GM18507 (cell line): ENCODE measurements at regions not wholly inside any gene's neighbourhood (a gene's known extent, or its start where the extent isn't known, plus 50 kb on each side); places are given as distances from the start of the nearest gene placed in this dataset.
"Not testable (repeated sequence)": the region's sequence is repeated elsewhere in the genome, so short reads cannot be mapped to it uniquely, and the experiment has no call there.

Source experiments
- DNase-seq: peaks from one replicate; pipeline ENCODE4 v3.0.0; 2011; ENCODE audit warnings: low read depth; ENCODE audit not compliant: insufficient read length; ENCODE audit errors: extremely low spot score
- FAIRE-seq: peaks from 2 replicates; lab custom pipeline; 2011; peaks lifted over from hg19 to GRCh38; lab: Jason Lieb, UNC

DNA sequence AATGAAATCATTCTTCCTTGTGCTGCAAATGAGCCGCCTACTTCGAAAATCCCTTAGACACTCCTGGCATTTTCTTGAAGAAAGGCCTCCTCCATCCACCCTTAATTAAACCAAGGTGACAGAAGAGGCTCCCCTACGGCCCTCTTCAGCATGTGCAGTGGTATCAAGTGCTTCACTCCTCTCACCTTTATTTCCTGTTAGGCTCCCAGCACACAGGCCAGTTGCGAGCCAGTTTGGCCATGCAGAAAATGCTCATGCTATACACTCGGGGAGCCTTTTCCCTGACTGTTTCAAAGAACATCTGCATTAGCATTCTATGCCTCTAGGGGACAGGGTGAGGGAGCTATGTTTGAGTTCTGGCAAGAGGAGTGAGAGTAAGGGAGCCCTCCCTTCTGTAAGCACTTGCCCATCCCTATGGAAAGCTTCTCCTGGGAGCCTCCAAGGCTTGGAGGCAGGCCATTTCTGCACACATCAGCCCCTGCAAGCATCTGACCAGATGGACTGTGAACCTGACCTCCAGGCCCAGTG, 291.5 kb downstream of the RPS29 start:
- FAIRE-seq: no peak
- DNase-seq: no peak

- DNase-seq (no peak), FAIRE-seq (no peak)
Measured at GRCh38 chr14:49287004-49287403, 299.2 kb downstream of the RPS29 start.

DNA sequence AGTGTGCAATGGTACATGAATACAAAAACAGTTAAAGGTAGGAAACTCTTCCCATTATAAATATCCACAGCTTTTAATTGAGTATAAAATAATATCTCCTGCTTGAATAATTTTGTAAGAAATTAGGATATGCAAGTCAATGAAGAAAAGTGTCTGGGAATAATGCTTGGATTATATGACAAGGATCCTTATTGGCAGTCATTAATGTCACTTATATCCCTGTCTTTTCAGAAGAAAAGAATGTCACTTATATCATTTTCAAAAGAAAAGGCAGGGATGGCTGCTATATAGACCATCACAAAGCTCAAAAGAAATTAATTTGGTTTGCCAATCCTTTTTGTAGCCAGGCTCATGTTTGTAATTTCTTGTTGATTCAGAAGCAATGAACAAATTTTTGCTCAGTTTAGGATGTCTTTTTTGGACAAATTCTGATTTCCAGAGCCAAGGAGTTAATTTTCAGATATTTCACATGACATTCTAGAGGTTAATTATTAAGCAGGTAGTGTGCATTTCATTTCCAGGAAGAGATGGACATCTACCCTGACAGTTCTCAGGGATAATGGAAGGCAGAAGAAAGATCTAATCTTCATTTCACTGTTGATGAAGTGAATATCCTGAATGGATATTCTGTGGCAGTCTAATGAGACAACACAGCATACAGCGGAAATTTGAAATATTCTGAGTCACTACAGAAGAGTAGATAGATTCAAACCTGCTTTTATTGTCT, 299.8 kb downstream of the RPS29 start:
- FAIRE-seq: no peak

DNA sequence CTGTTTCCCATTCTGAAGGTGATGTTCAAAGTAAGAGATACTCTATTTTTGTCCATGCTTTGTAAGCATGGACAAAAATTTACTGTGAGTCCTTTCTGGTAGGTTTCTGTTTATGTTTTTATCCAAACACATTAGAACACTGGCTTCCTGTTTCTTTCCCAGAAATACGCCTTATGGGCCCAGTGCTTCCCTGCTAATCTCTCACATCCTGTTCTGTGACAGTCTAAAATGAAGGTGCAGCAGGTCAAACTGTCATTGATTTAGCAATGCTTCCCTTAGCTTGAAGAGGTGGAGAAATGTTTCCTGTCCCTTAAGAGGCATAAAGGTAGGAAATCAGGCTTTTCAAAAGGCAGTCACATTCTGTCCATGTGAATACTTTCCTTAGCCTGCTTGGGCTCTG, 305.6 kb downstream of the RPS29 start:
- FAIRE-seq: no peak

More for the DNA sequence above, 299.8 kb downstream of the RPS29 start:
- DNase-seq: no peak

DNA sequence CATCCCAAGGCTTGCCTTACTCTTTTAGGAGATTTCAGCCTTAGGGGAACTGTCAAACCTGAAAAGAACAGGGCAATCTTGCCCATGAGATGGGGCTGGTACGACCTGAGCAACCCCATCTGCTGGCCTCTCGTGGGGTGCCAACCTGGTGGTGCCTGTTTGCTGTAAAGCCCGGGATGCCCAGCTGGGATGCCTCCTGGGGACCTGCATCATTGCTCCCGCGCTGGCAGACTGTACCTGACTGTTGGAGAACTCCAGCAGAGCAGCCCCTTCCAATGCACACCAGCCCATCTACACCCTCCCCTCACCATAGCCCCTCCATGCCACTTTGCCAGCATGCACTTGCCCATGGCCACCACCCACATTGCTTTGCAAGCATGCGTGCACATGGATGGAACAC, 335.7 kb downstream of the RPS29 start:
- DNase-seq (no peak), FAIRE-seq (no peak)

More for the DNA sequence above, 305.6 kb downstream of the RPS29 start:
- no peak for DNase-seq

- FAIRE-seq: no peak
- DNase-seq: no peak
Measured at GRCh38 chr14:49250109-49250508, 336.1 kb downstream of the RPS29 start.

DNA sequence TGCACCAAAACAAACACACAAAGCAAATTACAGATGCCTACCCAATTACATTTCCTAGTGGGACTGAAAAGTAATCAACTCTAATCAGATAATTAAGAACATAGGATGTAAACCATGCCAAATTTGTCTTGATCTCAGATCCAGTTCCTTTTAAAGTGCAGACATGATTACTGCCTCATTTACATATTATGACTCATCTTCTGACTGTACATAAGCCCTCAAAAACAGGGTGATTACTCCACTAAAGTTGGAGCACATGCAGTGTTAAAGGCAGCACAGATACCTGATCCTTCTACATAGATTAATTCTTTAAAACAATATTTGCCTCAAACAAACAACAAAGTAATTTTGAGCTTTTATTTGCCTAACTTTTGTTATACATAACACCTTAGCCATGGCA, 337.2 kb downstream of the RPS29 start:
- no peak for DNase-seq
- FAIRE-seq: no peak

GRCh38 chr14:49243777-49244176, 342.4 kb downstream of the RPS29 start:
- DNase-seq, FAIRE-seq: not testable (repeated sequence)

- DNase-seq: no peak
- FAIRE-seq: no peak
Measured at GRCh38 chr14:49240383-49240782, 345.8 kb downstream of the RPS29 start.

DNA sequence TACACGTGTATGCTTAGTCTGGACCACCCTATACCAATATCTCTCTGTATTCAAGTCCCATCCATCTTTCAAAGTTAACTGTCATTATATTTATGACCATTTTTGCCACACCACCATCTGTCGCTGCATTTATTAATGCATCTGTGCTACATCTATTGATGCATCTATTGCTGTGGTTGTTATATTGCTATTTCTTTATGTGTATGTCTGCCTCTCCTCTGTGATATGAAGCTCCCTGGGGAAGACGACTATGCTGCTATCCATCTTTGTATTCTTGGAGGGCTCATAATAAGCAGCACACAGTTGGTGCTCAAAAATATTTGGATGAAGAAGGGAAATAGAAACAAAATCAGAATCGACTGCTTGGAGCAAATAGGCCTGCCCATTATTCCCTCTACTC, 357.6 kb downstream of the RPS29 start:
- DNase-seq: no peak
- no peak for FAIRE-seq

GRCh38 chr14:49221316-49221715, 364.9 kb downstream of the RPS29 start:
- FAIRE-seq (no peak), DNase-seq (no peak)

DNA sequence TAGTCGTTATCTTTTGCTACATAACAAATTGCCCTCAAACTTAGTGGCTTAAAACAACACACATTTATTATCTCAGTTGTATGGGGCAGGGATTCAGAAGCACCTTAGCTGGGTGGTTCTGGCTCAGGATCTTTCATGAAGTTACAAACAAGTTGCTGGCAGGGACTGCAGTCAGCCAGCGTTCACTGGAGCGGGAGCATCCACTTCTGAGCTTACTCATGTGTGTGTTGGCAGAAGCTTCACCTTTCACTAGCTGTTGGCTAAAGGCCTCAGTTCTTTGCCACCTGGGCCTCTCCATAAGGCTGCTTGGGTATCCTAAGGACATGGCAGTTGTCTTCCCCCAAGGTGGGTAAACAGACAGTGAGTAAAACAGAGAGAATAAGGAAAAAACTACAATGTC, 365.7 kb downstream of the RPS29 start:
- DNase-seq (no peak), FAIRE-seq (no peak)

- FAIRE-seq: no peak
- DNase-seq: no peak
Measured at GRCh38 chr14:49218436-49219092, 367.6 kb downstream of the RPS29 start.

- DNase-seq: no peak
- no peak for FAIRE-seq
Measured at GRCh38 chr14:49212721-49213120, 373.5 kb downstream of the RPS29 start.

DNA sequence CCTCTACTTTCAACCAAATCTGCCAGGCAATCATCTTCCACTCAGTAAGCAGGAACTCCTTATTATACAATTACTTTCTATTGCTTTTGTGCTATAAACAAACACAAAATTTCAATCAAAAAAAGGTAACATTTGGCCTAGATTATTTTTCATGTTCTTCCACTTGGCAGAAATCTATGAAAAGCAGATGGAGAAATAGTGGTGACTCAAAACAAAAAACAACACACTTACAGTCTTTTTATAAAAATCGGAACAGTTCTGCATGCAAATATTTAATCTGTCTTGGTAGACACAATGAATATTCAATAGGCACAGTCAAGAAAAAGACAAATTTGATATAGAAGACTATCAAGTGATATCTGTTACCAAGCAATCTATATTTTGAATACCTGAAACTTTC, 376.8 kb downstream of the RPS29 start:
- FAIRE-seq (no peak), DNase-seq (no peak)

GRCh38 chr14:49206828-49207227, 379.4 kb downstream of the RPS29 start:
- FAIRE-seq (no peak), DNase-seq (no peak)

DNA sequence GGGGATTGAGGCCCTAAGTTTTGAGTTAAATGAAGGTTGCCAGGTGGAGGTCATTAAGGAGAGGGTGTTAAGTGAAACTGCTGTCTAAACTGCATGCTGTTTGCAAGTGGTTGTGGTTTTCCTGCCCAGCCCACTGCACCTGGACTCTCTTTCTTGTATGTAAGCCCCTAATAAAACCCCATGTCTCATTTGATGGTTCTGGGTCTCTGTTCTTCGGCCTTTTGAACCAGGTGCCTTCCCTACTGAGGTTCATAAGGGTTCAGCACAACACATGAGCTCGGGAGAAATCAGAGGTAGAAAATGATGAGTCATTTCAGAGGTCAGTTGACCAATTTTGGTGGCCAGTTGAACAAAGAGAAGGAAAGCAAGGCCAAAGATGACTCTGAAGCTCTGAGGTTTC, 382.5 kb downstream of the RPS29 start:
- DNase-seq (no peak), FAIRE-seq (no peak)

GRCh38 chr14:49199159-49199558, 387.0 kb downstream of the RPS29 start:
- DNase-seq: no peak
- FAIRE-seq: no peak

- DNase-seq (no peak), FAIRE-seq (no peak)
Measured at GRCh38 chr14:49196327-49196726, 389.9 kb downstream of the RPS29 start.

- DNase-seq (no peak), FAIRE-seq (no peak)
Measured at GRCh38 chr14:49194067-49194466, 392.1 kb downstream of the RPS29 start.
